GM19452 (cell line): ENCODE measurements at regions not wholly inside any gene's neighbourhood (a gene's known extent, or its start where the extent isn't known, plus 50 kb on each side); places are given as distances from the start of the nearest gene placed in this dataset.
"Not testable (repeated sequence)": the region's sequence is repeated elsewhere in the genome, so short reads cannot be mapped to it uniquely, and the experiment has no call there.

Experiments
- ATAC-seq: cut with Tn5 transposase; IDR thresholded peaks from one replicate; pipeline ENCODE4 v1.9.1; 2021; ENCODE audit not compliant: unreplicated experiment

DNA sequence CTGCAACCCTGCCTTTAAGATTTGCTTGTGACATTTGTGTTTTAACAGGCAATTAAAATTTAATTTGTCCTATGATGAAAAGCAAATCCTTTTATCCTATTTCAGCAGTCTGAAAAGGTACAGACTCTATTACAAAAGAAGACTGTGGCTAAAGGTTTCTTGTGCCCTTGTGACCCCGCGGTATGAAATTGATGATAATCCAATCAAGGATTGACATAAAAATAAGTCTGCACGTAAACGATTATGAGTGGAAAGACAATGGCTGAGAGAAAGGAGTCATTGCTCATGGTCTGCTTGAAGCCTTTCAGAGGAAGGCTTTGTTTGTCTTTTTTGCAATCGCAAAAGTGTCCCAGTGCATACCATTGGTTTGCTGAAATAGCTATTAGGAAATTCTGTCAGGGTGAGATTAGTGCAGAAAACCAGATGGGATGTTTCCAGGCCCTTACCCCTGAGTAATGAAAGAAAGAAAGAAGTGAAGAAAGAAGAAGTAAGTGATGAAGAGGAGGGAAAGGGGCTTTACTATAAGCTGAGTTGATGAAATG, 867.8 kb upstream of the CDH8 start:
- no peak for ATAC-seq

DNA sequence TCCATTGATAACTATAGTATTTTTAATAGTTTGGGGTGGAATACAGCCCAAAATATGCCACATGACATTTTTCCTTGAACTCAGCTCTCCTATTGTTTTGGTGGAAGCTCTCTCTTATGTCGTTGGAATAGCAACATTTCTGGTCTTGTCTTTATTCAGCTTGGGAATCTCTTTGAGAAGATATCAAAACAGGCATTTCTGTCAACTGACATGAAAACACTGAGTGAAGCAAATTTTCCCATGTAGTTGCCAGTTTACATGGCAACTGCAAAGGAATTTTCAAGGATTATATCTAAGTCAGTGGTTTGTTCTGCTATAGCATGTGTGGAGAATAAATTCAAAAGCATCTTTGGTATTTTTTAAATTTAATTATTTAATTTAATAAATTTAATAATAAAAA, 863.5 kb upstream of the CDH8 start:
- no peak for ATAC-seq

DNA sequence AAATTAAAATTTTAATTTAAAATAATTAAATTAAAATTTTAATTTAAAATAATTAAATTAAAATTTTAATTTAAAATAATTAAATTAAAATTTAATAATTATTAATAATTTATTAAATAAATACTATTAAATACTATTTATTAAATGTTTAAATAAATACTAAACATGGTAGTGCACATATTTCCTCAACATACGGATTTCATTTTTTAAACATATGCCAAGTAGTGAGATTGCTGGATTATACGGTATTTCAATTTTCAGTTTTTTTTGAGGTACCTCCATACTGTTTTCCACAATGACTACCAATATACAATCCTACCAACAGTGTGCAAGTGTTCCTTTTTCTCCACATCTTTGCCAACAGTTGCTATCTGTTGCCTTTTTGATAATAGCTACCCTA, 852.9 kb upstream of the CDH8 start:
- ATAC-seq: no peak

DNA sequence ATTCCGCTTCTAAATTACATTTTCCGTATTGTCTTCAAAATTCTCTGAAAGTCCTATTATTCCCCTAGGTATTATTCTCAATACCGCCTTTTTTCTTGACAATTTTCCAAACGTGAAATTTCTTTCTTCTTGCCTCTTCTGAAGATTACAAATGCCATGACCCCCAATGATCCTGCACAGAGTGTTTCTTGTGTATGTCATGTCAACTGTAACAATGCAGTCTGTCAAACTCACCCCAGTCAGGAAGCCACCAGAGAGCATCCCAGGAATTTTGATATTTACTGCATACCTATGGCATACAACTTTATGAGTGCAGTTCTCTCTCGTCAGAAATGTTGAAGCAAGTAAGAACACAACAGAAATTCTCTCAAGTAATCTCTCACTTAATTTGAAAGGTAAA, 847.3 kb upstream of the CDH8 start:
- no peak for ATAC-seq

DNA sequence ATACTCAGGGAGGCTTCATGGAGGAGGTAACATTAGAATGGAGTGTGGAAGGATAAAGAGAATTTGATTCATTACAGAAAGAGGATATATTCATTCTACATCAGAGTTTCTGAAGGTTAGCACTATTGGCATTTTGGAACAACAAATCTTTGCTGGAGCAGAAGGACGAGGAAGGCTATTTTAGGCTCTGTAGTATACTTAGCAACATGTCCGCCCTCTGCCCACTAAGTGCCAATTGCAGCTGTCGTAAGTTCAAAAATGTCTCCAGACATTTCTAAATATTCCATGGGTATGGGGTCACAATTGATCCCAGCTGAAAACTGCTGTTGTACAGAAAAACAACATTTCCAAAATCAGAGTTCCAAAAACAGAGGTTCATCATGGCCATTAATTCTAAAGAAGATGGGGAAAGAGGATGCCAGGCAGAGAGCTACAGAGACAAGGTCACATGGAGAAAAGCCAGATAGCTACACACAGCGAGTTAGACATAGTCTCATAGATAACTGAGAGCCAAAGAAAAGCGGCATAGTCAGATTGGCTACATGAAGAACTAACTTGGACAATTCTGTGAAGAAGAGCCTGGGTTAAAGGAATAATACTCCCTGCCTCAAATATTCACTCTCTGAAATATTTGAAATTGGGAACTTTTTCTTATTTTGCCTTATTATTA, 846.4 kb upstream of the CDH8 start:
- ATAC-seq: no peak

DNA sequence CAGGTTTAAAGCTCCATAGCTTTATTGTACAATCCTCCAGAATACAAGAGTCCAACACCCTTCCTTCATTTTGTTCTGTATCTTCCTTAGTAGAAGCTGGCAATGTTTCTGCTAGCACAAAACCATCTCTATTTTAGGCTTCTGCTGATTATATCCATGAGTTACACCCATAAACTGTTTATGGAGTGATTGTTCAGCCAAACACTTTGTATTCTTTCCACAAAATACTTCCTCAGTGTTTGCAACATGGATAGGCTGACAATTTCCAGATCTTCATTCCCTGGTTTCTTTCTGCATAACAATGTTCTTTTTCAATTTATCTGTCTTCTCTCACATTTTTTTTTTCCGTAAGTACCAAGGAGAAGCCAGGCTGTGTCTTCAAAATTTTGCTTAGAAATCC, 839.9 kb upstream of the CDH8 start:
- no peak for ATAC-seq

DNA sequence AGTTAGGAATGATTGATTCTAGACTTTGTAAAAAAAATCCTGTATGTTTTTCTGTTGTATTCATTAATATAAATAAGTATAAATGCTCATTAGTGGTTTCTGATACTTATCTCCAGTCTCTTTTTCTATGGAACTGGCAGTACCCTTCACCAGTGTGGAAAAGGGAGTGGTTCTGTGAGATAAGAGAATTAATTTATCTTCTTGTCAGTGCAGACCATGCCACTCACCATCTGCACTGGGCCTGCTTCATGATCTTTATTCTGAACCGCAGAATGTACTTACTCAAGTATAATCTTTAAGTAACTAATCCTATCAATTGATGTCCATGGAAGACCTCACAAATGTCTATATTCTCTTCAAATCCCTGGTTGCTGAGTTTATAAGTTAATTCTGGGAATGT, 836.1 kb upstream of the CDH8 start:
- ATAC-seq: no peak

DNA sequence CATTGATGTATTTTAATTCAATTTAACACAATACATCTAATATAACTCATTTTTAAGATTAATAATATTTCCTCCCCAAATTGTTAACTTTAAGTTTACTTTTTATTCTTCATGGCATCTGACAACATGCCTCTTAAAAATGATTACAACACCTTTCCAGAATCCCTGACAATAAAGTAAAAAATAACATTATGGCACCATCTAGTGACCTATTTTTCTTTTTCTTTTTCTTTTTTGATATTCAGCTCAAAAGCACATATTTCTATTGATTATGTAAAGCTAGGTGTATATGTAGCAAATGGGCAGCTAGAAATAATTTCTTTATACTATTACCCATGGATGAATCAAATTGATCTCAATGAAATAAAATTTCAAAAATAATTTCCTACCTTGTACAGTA, 834.3 kb upstream of the CDH8 start:
- ATAC-seq: no peak

DNA sequence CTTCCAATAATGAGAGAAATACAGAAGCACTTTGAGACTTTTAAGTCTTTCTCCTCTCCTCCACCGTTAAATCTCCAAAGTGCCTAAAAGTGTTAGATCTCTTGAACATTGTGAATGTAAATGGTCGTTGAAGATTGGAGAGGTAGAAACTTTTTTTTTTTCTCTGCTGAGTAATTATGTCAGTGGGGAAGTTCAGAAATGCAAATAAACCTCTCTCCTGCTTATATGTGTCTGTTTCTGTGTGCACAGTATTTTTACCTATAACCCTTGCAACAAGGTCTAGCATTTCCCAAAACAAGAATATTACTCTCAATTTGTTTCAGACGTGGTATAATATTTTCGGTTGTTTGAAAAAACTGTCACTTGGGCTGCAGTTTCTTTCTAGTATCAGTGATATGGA, 833.6 kb upstream of the CDH8 start:
- no peak for ATAC-seq

DNA sequence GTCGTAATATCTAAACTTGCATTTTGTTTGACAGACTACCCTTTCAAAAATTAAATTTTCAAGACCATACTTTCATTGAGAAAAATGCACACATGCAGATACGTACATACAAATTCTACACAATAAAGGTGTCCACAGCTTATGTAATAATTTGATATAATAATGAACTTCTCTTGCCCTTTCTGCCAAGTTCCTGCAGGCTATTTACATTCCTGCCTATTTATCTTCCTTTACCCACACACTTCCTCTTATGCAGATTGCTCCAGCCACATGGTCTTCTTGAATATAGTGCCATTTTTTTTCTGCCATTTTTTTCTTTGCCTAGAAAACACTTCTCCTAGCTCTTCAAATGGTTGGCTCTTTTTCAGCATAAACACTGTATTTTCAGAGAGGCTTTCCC, 826.9 kb upstream of the CDH8 start:
- no peak for ATAC-seq

DNA sequence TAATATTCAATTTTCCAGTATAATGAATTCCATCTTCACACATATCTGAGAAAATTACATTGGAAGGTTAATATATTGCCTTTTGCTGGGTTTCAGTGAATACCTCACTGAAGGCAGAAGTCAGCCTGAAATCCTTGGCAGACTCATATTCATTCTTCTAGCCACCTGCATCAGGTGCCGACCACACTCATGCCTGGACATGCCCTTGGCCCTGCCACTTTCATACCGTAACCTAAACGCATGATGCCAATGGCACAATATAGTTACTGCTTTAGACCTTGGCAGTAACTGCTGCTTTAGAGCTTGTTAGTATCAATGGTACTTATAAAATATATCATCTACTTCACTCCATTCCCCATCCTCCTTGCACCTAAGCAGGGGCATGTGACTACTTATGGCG, 817.6 kb upstream of the CDH8 start:
- ATAC-seq: no peak

DNA sequence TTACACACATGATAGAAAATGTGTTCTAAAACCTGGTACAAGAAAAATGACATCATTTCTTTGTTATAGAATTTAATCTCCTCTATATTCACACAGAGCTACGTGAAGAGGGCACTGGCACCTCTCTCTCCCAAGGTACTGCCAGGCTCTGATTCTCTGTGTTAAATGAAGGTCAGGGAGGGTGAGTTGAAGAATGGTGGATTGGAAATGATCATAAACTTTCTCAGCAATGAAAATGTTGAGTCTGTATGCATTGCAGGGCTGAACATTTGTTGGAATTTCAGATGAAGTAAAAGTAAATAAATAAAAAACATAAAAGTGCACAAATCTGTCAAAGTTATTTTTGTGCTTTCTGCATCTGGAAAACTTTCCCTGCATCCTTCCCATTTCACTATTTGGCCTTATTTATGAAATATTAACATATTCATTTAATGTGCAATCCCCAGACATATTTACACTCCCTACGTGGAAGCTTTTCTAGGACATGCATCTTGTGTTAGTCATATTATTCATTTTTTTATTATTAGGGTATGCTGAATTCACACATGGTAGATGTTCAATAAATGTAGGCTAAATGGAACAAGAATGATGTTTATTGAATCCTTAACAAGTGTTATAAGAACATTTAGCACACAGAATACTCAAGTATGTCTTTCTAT, 810.3 kb upstream of the CDH8 start:
- ATAC-seq: no peak

DNA sequence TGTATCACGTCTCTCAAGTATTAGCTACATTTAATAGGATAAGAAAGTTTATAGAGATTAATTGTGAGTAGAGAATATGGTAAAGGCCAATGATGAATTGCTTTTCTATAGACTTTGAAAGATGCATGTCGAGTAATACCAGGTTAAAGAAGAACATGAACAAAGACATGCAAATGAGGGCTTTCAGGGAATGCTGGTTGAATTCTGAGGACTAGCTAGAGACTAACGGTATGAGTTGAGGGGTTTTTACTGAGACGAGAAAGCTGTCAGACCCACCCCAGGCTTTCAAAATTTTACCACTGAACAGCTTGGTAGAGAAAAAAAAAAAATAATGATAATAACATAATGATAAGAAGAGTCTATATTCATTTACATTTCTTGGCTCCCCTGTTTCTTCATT, 796.0 kb upstream of the CDH8 start:
- no peak for ATAC-seq

DNA sequence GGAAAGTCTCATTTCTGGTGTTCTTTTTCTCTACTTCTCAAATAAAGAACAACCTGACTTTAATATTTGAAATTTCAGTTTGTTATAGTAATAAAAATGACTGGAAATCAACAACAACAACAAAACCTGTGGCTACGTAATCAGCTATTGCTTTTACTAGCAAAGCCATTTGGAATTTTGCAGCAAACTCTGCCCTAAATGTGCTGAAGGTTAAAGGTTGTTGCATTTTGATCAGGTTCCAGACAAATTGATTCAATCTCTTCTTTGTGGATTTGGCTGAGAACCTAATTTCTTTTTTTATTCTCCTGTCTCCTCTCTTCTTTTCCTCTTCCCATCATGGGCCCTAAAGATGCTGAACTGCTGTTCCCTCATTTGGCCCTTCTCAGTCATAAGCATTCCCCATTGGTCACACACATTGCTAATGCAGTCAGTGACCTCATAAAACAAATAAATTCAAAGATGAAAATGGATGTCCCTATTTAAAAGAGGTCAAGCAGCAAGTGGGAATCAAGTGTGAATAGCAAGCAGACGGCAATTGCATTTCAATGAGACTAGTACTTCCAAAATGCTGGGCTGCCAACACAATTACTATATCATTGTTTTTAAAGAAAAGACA, 795.1 kb upstream of the CDH8 start:
- no peak for ATAC-seq

DNA sequence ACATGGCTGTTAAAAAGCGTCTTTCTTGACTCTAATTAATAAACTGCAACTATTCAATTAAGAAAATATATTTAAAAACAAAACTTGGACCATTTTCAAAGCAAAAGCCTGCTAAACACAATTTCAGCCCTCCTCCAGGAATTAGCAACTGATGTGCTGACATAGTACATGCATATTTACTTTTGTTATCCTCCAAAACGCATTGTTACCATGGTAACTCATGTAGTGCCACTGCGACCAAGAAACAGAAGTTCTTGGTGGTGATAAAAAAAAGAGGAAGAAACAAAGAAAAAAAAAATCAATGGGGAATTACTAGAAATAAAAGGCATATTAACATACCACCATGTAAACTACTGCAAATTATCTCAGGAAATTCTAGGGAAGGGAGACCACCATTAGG, 793.4 kb upstream of the CDH8 start:
- ATAC-seq: no peak

DNA sequence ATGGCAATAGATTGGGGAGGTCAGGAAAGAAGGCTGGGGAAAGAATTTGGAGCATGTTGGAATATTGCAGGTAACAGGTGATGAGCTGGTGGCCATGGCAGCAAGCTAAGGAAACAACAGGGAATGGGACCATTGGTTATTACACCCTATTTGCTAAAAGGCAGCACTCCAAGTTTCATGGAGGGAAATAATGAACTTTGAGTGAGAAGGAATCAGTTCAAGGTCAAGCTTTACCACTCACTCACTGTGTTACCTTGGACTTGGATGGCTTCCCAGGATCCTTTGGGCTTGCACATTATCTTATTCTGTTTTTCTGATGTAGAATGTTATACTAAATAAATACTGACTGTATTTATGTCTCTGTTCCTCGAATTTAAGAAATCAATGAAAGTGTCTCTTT, 792.8 kb upstream of the CDH8 start:
- no peak for ATAC-seq

DNA sequence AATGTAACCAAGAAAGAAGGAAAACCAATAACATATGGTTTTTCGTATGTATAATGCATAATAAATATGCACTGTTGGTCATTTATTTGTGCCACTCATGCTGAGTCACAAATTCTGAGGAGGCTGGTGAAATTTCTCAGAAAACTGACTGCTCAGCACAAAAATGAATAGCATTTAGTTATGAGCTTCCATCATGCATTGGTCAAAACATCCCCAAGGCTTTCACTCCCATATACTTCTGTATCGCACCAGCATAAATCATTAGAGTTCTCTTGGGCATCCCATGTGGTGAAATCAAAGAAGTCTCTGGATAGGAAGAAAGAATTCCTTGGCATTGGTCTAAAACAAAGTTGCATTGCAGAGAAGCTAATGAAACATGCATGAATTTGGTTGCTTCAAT, 785.6 kb upstream of the CDH8 start:
- no peak for ATAC-seq

DNA sequence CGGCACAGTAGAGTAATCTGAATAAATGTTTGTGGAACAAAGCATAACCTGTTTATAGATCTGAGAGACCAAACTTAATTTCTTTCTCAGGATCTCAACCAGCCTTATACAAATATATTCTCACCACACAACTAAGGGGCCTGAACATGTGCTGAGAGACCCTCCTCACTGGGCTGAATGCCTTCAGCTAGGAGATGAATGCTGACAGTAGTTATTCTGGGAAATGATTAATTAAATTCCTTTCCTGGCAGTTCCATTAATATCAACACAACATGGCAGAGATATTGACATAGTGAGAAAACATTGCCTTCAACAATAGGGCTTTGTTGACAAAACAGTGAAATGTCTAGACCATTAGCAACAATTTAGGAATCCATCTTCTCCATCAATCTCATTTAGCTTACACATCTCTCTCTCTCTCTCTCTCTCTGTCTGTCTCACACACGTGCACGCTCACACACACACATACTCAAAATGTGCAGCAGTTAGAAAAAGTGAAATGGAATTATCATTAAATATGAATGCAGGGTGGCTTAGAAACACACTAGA, 780.8 kb upstream of the CDH8 start:
- ATAC-seq: no peak

DNA sequence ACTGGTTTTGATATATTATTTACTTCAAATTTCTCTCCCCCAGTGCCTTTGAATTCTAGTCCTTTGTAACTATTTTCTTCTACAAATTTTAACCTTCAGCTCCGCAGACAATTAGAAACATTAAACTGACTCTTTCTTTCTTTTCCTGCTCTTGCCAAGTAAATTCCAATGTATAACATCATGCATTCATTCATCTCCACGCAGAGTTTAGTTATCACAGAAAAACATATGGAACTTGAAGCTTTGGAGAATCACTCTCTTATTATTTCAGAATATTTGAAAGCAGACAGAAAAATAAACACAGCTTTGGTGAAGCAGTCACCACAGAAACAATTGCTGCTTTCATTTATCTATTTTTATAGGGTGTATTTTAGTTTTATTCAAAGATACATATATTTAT, 778.7 kb upstream of the CDH8 start:
- no peak for ATAC-seq

DNA sequence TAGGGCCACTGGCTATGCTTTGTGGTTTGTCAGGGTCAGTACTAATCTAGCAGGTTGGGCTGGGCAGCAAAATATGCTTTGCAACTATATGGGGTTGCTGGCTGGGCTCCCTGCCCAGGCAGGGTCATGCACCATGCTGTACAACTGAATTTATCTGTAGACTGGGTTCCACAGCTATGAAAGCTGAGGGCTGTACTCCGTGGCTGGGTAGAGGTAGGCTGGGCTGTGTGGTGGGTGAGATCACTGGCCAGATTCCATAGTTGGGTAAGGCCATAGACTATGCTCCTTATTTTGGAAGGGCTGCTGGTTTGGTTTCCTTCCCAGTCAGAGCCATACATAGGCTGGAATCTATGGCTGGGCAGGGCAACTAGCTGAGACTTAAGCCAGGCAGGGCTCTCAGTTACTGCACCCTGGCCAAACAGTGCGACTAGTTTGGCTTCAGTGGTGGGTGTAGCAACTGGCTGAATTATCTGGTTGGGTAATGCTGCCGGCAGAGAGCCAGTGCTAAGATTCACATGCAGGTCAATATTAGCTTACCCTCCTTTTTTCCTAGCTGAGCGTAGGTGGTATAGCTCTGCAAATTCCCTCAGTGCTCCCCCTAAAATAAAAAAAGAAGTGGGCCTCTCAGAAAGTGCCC, 769.1 kb upstream of the CDH8 start:
- no peak for ATAC-seq

DNA sequence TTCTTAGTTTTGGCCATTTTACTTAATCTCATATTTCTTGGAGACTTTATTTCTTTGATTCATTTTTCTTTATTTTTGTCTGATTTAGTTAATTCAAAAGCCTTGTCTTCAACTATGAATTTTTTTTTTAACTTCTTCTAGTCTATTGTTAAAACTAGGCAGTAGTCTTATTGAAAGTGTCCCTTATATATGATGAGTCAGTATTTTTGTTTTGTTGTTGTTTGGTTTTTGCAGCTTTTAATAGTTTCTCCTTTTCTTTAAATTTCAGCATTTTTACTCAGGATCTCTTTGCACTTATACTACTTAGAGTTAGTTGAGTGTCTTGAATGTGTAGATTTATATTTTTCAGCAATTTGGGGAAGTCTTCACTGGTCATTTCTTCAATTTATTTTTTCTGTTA, 758.5 kb upstream of the CDH8 start:
- ATAC-seq: no peak

DNA sequence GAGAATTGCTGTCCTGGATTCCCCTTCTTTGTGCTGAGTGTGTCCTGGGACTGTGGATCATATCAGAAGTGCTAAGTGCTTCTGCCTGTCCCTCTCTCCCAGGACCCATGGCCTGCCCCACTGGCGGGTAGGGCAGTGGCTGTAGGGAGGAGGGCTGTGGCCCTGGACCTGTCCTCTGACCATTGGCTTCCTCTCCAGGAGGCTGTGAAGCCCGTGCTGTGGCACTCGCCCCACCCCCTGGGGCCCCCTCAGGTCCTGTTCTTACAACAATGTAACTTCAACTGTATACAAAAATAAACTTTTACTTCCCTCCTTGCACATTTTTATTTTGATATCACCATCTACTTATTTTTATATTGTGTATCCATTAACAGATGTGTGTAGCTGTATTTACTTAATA, 743.8 kb upstream of the CDH8 start:
- ATAC-seq: not testable (repeated sequence)
